NCI-H146 treated with DMSO at 0.1 percent for 48 hours (cell line): ENCODE measurements at regions not wholly inside any gene's neighbourhood (a gene's known extent, or its start where the extent isn't known, plus 50 kb on each side); places are given as distances from the start of the nearest gene placed in this dataset.

Experiments
- DNase-seq: peaks from one replicate; lab custom pipeline; 2025; ENCODE audit not compliant: unreplicated experiment; lab: John Stamatoyannopoulos, UW

DNA sequence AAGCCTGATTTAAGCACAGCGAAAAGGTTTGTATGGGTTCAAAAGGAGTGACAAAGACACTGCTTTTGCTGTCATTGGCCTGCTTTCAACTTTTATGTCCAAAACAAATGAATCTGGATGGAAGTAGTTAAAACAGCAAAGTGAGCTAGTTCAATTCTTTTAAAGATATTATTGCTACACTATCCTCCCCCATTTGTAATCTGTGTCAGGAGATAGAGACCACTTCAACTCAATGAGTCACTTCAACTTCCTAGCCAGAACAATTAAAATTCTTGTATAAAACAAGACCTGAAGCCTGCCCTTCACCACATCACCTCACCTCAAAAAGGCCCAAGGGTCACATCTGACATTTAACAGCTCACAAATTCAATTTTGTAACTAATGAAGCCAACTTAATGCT lies 364.1 kb upstream of the LYPLAL1 start:
- no peak for DNase-seq

DNA sequence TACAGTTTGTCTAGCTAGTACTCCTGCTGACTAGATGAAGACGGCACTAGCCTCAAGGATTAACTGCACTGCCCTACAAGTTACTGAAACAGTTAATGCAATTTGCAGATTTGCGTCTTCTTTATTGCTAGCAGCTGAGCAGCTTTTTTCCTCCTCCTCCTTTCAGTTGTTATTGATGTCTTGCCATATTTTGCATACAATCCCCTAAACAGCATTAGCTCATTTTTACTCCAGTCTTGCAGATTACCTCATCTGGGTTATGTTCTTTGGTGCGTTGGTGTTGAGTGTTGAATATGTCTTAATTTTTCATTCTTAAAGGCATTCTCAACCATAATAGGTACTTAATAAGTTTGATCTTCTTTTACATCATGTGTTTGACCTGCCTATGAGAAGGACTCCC lies 363.4 kb upstream of the LYPLAL1 start:
- no peak for DNase-seq

DNA sequence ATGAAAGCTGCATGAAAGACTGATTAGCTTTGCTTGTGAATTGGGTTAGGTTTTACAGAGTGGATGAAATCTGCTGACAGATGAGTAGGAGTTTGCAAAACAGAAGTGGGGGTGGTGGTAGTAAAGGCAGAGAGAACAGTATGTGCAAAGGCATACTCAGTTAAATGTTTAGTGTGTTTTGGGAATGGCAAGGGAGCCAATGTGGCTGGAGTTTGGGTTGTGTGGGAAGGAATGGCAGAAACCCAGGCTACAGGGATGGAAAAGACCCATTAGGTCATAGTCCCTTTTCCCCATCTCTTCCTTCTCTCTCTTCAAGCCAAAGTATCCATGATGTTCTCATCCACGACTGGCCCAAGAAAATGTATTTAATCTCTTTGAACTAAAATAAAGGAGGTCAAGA lies 362.2 kb upstream of the LYPLAL1 start:
- DNase-seq, result no peak

DNA sequence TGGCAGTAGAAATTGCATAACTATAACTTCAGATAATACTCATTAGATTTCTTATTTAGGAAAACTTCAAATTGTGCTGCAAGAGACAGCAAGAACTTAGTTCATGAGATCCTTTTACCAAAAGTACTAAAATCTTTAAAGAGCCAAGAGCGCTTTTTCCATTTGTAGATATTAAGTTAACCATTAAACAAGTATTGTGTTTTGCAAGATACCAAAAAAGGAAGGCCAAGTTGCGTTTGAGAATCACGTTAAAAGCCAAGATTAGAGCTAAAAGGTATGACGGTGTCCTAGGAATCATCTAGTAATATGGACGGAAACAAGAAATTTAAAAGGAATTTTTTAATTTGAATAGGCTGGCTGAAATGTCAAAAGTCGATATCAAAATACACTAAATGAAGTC lies 361.3 kb upstream of the LYPLAL1 start:
- no peak for DNase-seq

DNA sequence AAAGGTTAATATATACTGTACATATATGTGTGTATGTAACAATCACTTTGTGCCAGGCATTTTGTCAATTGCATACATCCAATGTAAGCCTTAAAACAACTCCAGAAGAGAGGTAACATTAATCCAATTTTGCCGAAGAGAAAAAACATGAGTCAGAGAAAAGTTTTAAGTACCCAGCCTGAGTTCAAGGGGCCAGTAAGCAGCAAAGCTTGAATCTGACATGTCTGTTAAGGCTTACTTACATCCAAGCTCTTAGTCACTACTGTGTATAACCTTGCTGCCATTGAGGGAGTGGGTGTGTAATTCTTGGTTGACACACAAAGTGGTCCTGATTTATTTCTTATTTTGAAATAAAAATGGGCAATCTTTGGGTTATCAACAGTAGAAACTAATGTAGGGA lies 360.4 kb upstream of the LYPLAL1 start:
- DNase-seq, result no peak

DNA sequence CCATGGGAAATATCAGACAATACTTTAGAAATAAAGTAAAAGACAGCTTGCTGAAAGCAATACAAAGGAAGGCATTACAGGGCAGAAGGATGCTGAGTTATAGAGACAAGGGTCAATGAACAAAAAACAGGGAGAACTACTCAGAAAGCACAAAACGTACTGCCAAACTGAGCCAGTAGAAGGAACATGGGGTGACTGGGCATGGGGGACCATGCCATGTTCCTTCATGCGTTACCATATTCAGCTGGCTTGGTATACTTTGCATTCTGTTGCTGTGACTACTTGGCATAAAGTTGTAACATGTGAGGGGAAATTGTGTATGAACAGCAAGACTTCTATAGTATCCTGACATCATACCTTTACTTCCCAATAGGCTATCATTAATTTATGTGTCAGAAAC lies 358.6 kb upstream of the LYPLAL1 start:
- DNase-seq, result no peak

DNA sequence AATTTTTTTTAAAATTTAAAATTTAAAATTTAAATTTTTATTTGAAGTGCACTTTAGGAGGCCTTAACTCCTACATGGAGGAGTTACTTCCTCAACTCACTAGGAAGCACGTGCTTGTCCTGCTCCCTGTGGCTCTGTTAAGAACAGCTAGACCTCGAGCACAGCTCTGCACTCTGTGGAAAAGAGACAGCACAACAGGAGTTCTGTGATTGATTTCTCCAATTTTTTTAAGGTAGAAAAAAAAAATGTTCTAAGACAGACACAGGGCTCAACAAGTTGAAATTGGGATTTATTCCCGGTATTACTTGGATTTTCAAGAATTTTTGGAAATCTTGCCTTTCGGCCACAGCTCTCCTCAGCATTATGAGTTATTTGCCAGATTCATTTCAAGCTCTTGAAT lies 356.6 kb upstream of the LYPLAL1 start:
- DNase-seq, result no peak

DNA sequence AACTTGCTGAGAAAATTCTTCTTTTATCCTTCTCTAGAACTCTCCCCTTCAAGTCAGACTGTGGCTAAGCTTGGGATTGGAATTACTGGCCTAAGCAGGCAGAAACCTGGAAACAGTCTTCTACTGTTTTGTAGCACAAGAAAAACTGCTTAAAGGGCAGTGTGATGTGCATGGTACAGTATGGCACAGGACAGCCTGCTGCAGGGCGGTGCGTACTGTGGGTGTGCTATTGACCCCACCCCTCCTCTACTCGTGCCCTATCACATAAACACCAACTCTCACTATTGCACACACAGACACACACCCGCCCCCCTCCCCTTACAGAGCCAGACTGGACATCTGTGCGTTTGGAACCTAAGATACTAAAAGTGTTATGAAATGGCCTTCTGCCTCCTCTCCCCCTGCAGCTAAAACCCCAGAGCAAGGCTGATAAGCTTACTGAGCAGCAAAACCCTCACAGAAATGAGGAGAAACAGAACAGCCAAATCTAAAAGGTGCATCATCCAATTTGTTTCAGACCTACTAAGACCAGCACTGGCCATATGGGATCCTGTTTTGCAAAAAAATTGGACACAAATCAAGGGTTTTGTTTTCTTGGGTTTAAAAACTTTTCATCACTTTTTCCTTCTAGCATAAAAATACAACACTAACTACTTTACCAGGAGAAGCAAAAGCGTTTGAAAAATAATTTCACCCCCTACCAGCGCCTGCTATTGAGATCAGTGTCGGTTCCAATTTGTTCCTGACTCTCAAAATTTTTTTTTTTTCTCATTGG lies 355.8 kb upstream of the LYPLAL1 start:
- no peak for DNase-seq

DNA sequence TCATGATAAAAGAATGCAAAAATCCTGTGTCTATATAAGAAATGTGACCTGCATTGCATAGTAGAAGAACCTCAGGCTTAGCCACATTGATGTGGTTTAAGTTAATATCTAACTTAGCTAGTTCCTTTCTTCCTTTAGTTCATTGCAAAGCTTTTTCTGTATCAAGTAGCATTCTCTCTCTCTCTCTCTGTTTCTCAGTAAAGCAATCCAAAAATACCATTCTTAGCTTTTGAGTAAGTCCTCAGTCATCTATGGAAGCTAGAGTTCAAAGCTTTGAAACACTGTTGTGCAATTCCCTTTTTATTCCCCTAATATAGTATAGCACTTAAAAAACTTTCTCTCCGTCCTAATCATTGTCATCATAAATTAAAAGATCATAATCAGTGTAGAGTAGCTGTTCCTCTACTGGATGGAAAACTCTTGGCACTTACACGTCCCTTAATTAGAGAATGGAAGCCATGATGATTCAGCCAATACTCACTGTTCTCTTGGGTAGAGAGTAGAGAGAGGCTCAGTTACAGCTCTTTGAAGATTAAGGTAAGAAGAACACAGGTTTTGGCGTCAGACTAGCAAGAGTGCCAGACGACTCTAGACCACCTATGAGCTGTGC lies 350.3 kb upstream of the LYPLAL1 start:
- DNase-seq, result no peak

DNA sequence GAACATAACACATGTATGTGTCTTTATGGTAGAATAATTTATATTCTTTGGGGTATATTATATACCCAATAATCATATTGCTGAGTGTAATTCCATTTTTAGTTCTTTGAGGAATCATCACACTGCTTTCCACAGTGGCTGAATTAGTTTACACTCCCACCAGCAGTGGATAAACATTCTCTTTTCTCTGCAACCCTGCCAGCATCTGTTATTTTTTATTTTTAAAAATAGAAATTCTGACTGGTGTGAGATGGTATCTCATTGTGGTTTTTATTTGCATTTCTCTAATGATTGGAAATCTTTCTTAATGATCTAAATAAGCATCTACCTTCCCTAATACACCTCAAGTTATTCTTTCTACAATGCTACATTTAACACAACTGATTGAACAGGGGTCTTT lies 346.2 kb upstream of the LYPLAL1 start:
- DNase-seq, result no peak

DNA sequence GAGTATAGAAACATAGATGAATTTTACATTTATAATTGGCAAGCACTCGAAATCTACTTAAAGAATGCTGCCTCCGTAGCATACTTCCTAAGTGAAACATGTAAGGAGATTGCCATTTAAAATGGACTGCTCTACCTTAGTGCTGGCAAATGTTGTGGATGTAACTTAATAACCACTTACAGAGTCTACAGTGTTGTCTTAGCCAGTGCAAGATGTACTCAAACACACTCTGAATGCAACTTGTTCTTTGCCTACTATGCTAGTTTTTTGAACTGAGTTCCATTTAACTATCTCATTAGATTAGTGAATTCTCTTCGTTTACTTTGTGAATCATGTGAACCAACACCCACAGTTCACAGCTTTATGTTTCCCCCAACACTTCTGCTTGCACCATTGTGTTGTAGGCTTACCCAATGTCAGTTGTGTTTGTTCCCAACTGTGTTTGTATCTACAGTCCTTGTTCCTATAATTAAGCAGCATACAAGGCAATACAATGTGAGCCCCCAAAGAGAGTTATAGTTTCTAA lies 345.5 kb upstream of the LYPLAL1 start:
- DNase-seq, result no peak

DNA sequence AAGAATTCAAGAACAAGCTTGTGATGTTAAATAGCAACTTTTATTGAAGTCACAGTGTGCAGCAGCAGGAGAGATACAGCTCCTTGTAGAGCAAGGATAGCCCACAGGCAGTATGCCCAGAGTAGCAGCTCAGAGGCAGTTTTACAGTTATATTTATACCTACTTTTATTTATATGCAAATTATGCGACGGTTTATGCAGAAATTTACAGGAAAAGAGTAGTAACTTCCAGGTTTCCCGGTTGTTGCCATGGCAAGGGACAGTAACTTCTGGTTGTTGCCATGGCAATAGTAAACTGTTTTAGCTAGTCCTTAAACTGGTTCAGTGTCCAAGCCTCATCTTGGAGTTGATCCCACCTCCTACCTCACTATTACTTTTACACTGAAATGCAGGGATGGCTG lies 344.6 kb upstream of the LYPLAL1 start:
- no peak for DNase-seq

DNA sequence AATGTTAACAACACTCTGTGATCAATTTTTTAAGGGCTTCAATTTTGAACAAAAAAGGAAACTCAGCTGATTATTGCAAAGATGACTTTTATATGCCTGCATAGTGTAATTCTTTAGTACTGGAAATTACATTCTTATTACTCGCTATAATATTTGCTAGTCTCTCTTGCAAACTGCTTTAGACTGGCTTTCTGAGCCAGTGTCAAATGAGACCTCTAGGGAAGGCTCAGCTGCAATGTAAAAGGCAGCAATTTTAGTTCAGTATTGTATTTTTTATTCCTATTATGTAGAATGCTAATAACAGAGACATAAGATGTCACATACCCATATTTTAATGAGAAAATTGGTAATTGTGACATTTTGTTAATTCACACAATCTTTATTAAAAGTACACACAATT lies 338.1 kb upstream of the LYPLAL1 start:
- DNase-seq, result no peak

DNA sequence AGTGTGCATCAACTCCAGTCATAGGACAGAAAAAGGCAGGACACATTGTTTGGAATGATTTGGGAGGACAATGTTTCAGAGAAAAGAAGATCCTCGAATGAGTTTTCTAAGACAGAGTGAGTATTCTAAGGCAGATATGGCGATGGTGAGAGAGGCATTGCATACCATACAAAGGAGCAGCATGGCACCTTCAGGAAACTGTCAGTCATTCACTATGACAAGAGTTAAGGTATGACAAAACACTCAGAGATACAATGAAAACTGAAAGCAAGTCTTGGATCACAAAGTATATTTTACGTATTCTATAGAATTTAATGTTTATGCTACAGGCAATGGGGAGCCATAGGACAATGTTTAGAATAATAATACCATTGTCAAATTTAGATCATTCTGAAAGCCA lies 337.4 kb upstream of the LYPLAL1 start:
- no peak for DNase-seq

DNA sequence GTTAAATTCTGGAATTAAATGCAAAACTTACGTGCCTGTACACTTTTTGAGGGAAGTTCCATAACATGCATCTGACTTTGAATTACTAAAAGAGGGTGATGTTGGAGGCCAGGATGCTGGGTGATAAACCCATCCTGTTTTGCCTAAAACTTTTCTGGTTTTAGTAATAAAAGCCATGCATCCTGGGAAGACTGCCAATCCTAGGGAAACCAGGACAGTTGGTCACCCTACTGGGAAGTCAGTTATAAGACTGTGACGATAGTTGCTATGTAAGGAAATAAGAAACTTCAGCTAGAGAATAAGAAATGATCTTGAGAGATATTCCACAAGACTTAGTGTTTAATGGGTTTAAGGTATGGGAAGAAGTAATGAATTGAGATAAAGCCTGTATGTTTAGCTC lies 336.6 kb upstream of the LYPLAL1 start:
- DNase-seq, result no peak

DNA sequence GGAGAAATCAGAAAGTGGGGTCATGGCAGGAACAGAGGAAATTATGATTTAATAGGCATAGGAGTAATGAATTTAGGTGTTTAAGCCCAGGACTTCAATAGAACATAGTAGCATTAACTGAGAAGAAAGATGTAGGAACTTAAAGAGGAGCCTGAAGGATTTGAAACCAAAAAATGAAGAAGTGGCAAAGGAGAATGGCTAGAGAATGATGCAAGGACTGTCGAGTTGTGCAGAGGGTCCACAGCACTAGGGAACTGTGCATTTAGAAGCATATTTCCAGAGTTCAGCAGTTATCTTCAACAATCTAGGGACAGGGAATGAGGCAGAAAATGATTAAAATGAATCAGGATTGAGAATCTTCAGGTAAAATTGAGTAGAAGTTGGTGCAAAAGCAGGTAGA lies 328.1 kb upstream of the LYPLAL1 start:
- no peak for DNase-seq

DNA sequence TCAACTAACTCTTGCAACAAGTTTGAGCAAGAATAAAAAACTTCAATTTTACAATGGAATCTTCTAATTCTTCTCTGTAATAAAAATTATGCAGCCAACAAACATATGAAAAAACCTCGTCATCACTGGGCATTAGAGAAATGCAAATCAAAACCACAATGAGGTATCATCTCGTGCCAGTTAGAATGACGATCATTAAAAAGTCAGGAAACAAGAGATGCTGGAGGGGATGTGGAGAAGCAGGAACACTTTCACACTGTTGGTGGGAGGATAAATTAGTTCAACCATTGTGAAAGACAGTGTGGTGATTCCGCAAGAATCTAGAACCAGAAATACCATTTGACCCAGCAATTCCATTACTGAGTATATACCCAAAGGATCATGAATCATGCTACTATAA lies 327.5 kb upstream of the LYPLAL1 start:
- no peak for DNase-seq

DNA sequence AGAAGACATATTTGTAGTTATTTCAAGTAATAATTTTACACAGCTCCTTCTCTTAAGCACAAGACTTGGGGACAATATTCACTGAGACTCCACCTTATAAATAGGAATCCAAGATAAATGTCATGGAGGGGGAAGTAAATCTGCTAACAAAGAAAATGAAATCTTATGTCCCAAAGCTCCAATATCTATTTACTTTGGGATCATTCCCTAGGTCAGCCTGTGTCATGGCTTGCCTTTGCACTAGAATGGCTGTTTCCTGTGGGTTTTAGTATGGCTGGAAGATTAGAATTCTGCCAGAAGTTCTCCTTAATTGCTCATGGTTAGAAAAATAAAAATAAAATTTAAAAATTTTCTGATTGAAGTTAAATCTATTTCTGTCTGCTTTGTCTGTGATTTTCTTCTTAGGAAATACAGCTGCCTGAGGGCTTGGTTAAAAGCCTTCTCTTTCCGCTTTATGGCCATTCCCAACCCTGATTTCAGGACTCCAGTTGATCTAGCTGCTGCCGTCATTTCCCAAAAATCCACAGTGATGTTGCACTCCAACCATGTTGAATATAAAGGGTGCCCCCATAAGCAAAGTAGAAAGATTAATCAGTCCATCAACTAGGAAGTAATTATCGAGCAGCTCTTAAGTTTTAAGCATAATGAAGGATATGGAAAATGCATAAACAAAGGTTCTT lies 326.4 kb upstream of the LYPLAL1 start:
- no peak for DNase-seq

DNA sequence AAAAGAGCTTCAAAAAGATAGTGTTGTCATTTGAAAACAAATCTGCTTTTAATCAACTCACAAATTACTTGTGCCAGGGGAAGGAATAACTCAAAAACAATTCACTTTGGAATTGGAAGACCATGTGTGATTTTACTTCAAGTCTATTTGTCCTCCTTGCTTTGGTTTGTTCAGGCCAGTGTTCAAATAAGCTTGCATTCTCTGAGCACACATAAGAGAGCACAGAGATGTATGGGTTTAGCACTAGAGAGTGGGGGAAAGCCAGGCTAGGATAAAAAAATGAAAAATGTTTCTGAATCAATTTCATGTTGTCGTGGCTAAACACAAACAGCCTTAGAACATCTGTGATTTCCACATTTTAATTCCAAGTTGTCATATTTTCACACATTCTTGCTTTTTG lies 325.7 kb upstream of the LYPLAL1 start:
- DNase-seq, result no peak

DNA sequence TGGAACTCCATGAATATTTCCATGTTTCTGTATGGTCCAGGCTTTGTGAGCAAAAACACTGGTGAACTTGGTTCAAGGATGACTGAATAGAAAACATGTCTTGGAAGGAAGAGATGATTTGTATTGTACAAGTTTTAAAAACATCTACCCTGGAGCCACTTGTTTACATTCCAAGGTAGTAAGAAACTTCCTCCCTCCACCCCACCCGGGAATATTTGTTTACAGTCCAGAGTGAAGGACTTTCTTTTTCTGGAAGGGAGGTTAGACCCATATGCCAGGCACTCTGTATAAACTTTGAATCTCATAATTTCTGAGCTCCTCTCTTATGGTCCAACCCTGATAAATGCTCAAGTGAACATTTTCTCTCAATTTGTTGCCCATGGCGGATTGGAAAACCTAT lies 323.3 kb upstream of the LYPLAL1 start:
- DNase-seq, result no peak

DNA sequence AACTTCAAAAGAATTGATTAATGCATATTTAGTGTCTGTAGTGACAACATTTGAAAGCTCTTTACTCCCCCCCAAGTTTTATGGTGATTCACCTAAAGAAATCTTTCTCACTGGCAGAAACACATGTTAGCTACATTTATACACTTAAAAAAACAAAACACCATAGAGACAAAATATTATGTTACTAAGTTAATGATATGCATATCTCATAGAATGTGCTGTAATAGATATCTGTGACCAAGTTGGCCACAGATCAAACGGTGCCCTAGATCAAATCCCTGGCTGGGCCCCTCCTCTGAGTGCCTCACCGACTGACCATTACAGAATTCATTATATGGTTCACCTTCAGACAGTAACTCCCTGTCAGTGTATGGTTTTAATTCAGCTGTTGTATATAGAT lies 322.1 kb upstream of the LYPLAL1 start:
- DNase-seq, result no peak

DNA sequence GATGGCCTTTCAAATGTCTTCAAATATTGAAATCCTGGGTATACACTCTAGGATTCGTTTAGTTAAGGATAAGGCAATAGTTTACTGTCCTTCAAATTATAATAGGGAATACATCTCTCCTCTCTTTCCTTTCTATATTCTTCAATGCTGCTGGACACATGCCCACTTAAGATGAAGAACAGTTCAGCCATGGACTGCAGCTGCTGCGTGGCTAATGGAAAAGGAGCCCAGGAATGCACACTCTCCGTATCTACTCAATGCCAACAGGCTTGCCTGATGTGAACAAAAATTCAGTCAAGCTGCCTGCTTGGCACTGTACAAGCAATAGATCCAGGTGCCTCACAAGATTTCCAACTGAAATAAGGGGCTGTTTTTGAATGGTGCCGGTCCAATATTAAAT lies 321.2 kb upstream of the LYPLAL1 start:
- no peak for DNase-seq
